ENCODE measurements at regions not wholly inside any gene's neighbourhood (a gene's known extent, or its start where the extent isn't known, plus 50 kb on each side); places are given as distances from the start of the nearest gene placed in this dataset.

- no peak for DNase-seq
Measured at GRCh38 chr17:72394531-72394930, 273.7 kb downstream of the SOX9 start.

- no peak for DNase-seq
Measured at GRCh38 chr17:72396121-72396520, 275.3 kb downstream of the SOX9 start.

GRCh38 chr17:72397223-72397667 is 276.4 kb downstream of the SOX9 start:
- DNase-seq = no peak

GRCh38 chr17:72397687-72398086 is 276.9 kb downstream of the SOX9 start:
- DNase-seq = no peak

- DNase-seq = no peak
Measured at GRCh38 chr17:72399023-72399607, 278.3 kb downstream of the SOX9 start.

GRCh38 chr17:72399608-72400487 is 279.0 kb downstream of the SOX9 start:
- no peak for DNase-seq

- DNase-seq = no peak
Measured at GRCh38 chr17:72400488-72400827, 279.6 kb downstream of the SOX9 start.

- no peak for DNase-seq
Measured at GRCh38 chr17:72400863-72401262, 280.0 kb downstream of the SOX9 start.

GRCh38 chr17:72401883-72402726 is 281.3 kb downstream of the SOX9 start:
- no peak for DNase-seq

- DNase-seq = no peak
Measured at GRCh38 chr17:72402727-72403210, 281.9 kb downstream of the SOX9 start.

GRCh38 chr17:72403713-72404209 is 282.9 kb downstream of the SOX9 start:
- no peak for DNase-seq

- no peak for DNase-seq
Measured at GRCh38 chr17:72404872-72405271, 284.1 kb downstream of the SOX9 start.

- no peak for DNase-seq
Measured at GRCh38 chr17:72405662-72406230, 284.9 kb downstream of the SOX9 start.

GRCh38 chr17:72406498-72406897 is 285.7 kb downstream of the SOX9 start:
- DNase-seq = no peak

- peak; percentile 47 for DNase-seq
Measured at GRCh38 chr17:72407336-72407909, 286.6 kb downstream of the SOX9 start.

GRCh38 chr17:72407931-72408330 is 287.1 kb downstream of the SOX9 start:
- no peak for DNase-seq

GRCh38 chr17:72408641-72409040 is 287.8 kb downstream of the SOX9 start:
- no peak for DNase-seq

GRCh38 chr17:72409405-72410002 is 288.7 kb downstream of the SOX9 start:
- DNase-seq = no peak

- no peak for DNase-seq
Measured at GRCh38 chr17:72411124-72411563, 290.3 kb downstream of the SOX9 start.

GRCh38 chr17:72412650-72413076 is 291.8 kb downstream of the SOX9 start:
- DNase-seq = no peak

- no peak for DNase-seq
Measured at GRCh38 chr17:72413077-72414031, 292.5 kb downstream of the SOX9 start.
